ENCODE measurements at regions not wholly inside any gene's neighbourhood (a gene's known extent, or its start where the extent isn't known, plus 50 kb on each side); places are given as distances from the start of the nearest gene placed in this dataset.

DNA sequence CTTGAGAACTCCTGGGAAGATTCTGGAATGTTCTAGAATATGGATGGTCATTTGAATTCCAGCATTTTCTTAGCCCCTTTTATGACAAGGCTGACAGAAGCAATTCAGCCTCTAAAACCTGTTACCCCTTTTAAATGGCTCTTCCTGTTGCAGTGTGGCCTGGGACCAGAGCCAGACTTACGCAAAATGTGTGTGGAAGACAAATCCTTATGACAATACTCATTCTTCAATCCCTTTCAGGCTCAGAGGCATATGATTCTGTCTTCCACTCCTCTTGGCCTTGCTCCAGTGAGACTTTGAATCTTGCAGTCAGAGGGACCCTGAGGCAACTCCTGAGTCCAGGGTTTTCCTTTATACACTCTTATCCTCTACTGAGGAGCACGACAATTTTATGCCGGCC lies 287.0 kb downstream of the CLIC5 start:
- TF ChIP-seq CTCF (IDR thresholded peaks at IDR 0.05) = no peak
- no peaks in the 10 kb centered on the region for H3K27me3 ChIP-seq (ENCODE audit: control insufficient read depth in 2 of 2, insufficient read depth in 2 of 2, low read length in 2 of 2)
- no peak overlapping the region for H3K9ac ChIP-seq (ENCODE audit: insufficient read depth, low read length, poor library complexity, severe bottlenecking)
- H4K20me1 ChIP-seq (ENCODE audit: insufficient read depth, low read length) = no peaks in the 10 kb centered on the region
- H3K9me3 ChIP-seq (replicated peaks in 1 of 2; ENCODE audit: control insufficient read depth in 1 of 2, insufficient read depth in 1 of 2, low read length in 2 of 2) = peaks cover 0 to 2% of the 10 kb centered on the region in 2 donors
- H3K4me1 ChIP-seq (ENCODE audit: control insufficient read depth in 1 of 2, insufficient read depth in 2 of 2, low read length in 2 of 2) = no peaks in the 10 kb centered on the region
- H3K4me3 Mint-ChIP-seq = no peak overlapping the region
- H3K27ac ChIP-seq (ENCODE audit: low read depth in 1 of 2, low read length in 2 of 2) = no peak overlapping the region
- H3K36me3 ChIP-seq (replicated peaks in 1 of 2; ENCODE audit: control insufficient read depth in 1 of 2, insufficient read depth in 2 of 2, low read length in 2 of 2) = no peaks in the 10 kb centered on the region
- H3K4me1 Mint-ChIP-seq = peaks cover 7% of the 10 kb centered on the region
- DNase-seq = no peak
- no peak overlapping the region for H3K27ac Mint-ChIP-seq
- peaks cover 0 to 2% (median 0%) of the 10 kb centered on the region in 7 donors for H3K9me3 Mint-ChIP-seq
- H3K4me2 ChIP-seq (replicated peaks; ENCODE audit: extremely low read depth, low read length, poor library complexity, severe bottlenecking) = no peak overlapping the region
- H3K36me3 Mint-ChIP-seq = no peaks in the 10 kb centered on the region
- H3K4me3 ChIP-seq (replicated peaks in 1 of 3; ENCODE audit: low read depth in 2 of 3, low read length in 3 of 3) = no peak overlapping the region
- no peak overlapping the region for H2AFZ ChIP-seq (ENCODE audit: insufficient read depth, low read depth, low read length, poor library complexity, severe bottlenecking)
- H3K79me2 ChIP-seq (ENCODE audit: insufficient read depth, low read length) = no peaks in the 10 kb centered on the region
- H3K27me3 Mint-ChIP-seq (ENCODE audit: low read depth in 3 of 3) = peaks cover 0 to 2% (median 0%) of the 10 kb centered on the region in 3 donors
- WGBS (ENCODE audit: insufficient coverage) = 8% methylated on average over 1 of the region's 3 CpGs
- intact Hi-C loops (cut with micrococcal nuclease) = no loop called here

DNA sequence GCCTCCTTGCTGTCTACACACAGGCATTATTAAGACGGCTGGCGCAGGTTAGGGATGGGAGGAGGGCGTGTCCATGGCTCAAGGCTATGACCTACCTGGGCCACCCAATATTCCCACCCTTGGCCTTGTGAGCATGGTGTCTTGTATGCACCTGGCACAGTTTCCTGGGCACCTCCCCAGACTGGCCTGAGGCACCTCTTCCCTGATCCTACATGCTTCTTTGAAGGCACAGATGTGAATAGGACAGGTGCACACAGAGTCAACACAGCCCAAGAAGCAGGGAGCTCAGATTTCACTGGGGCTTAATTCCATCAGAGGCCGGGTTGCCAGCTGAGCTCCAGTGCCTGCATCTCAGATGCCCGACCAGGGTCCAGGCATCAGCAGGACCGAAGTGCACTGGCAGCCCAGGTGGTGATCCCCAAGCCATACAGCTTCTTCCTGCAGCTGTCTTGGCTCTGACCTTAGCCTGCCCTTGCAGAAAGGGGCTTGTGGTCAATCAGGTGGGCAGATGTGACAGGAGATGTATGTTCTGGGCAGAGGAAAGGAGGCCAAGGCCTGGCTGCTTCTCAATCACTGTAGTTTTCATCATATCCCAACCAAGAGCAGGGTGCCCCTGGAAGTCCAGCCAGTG lies 287.7 kb downstream of the CLIC5 start:
- no peak overlapping the region for H3K27ac Mint-ChIP-seq
- intact Hi-C loops (cut with micrococcal nuclease) = no loop called here
- Histone ChIP-seq H2AFZ (ENCODE audit: insufficient read depth, low read depth, low read length, poor library complexity, severe bottlenecking) (no peak overlapping the region), H3K79me2 (ENCODE audit: insufficient read depth, low read length) (no peaks in the 10 kb centered on the region), H4K20me1 (ENCODE audit: insufficient read depth, low read length) (no peaks in the 10 kb centered on the region), H3K36me3 (replicated peaks in 1 of 2; ENCODE audit: control insufficient read depth in 1 of 2, insufficient read depth in 2 of 2, low read length in 2 of 2) (no peaks in the 10 kb centered on the region), H3K4me1 (ENCODE audit: control insufficient read depth in 1 of 2, insufficient read depth in 2 of 2, low read length in 2 of 2) (no peaks in the 10 kb centered on the region), H3K9me3 (replicated peaks in 1 of 2; ENCODE audit: control insufficient read depth in 1 of 2, insufficient read depth in 1 of 2, low read length in 2 of 2) (peaks cover 0 to 9% of the 10 kb centered on the region in 2 donors), H3K9ac (ENCODE audit: insufficient read depth, low read length, poor library complexity, severe bottlenecking) (no peak overlapping the region), H3K4me3 (replicated peaks in 1 of 3; ENCODE audit: low read depth in 2 of 3, low read length in 3 of 3) (no peak overlapping the region), H3K27ac (ENCODE audit: low read depth in 1 of 2, low read length in 2 of 2) (no peak overlapping the region), H3K4me2 (replicated peaks; ENCODE audit: extremely low read depth, low read length, poor library complexity, severe bottlenecking) (no peak overlapping the region), H3K27me3 (ENCODE audit: control insufficient read depth in 2 of 2, insufficient read depth in 2 of 2, low read length in 2 of 2) (no peaks in the 10 kb centered on the region)
- no peak for TF ChIP-seq CTCF (IDR thresholded peaks at IDR 0.05)
- H3K4me3 Mint-ChIP-seq = no peak overlapping the region
- WGBS (ENCODE audit: insufficient coverage) = 90% methylated on average over 3 of the region's 6 CpGs
- no peaks in the 10 kb centered on the region for H3K36me3 Mint-ChIP-seq
- peaks cover 0 to 2% (median 0%) of the 10 kb centered on the region in 3 donors for H3K27me3 Mint-ChIP-seq (ENCODE audit: low read depth in 3 of 3)
- DNase-seq = no peak
- H3K4me1 Mint-ChIP-seq = peaks cover 7% of the 10 kb centered on the region
- peaks cover 0 to 6% (median 2%) of the 10 kb centered on the region in 7 donors for H3K9me3 Mint-ChIP-seq
